Endodermal cell (in vitro differentiated cells): ENCODE measurements at regions not wholly inside any gene's neighbourhood (a gene's known extent, or its start where the extent isn't known, plus 50 kb on each side); places are given as distances from the start of the nearest gene placed in this dataset.

ENCODE experiments used
- DNase-seq: peaks from one replicate; pipeline ENCODE4 v3.0.0-alpha.2; 2017
- H3K27ac ChIP-seq: 2 replicates; pipeline ENCODE4 v1.5.1; 2013; ENCODE audit warnings: mild to moderate bottlenecking, low read depth, low read length, moderate library complexity
- H3K27me3 ChIP-seq: 2 replicates; pipeline ENCODE4 v1.6.1; 2013; ENCODE audit warnings: mild to moderate bottlenecking, low read length, moderate library complexity; ENCODE audit not compliant: insufficient read depth, control insufficient read depth, poor library complexity, severe bottlenecking
- H3K36me3 ChIP-seq: 2 replicates; pipeline ENCODE4 v1.7.0; 2013; ENCODE audit warnings: mild to moderate bottlenecking, low read length, moderate library complexity; ENCODE audit not compliant: control insufficient read depth, insufficient read depth
- H3K4me1 ChIP-seq: one replicate; pipeline ENCODE4 v1.7.0; 2013; ENCODE audit warnings: low read length; ENCODE audit not compliant: control insufficient read depth, insufficient read depth
- H3K4me3 ChIP-seq: 2 replicates; pipeline ENCODE4 v1.5.1; 2013; ENCODE audit warnings: mild to moderate bottlenecking, low read length, moderate library complexity
- H3K9ac ChIP-seq: 2 replicates; pipeline ENCODE4 v1.6.1; 2013; ENCODE audit warnings: mild to moderate bottlenecking, low read length, moderate library complexity; ENCODE audit not compliant: poor library complexity, severe bottlenecking; ENCODE audit errors: extremely low read depth
- H3K9me3 ChIP-seq: 2 replicates; pipeline ENCODE4 v1.6.1; 2013; ENCODE audit warnings: mild to moderate bottlenecking, low read length, moderate library complexity; ENCODE audit not compliant: control insufficient read depth
- H3K27ac Mint-ChIP-seq: 2 replicates; pipeline ENCODE4 v1.8.0; 2020; ENCODE audit warnings: mixed read lengths
- H3K27me3 Mint-ChIP-seq: 2 replicates; pipeline ENCODE4 v1.8.0; 2021; ENCODE audit warnings: mild to moderate bottlenecking, mixed read lengths; ENCODE audit not compliant: insufficient read depth
- H3K36me3 Mint-ChIP-seq: 2 replicates; pipeline ENCODE4 v1.8.0; 2020; ENCODE audit warnings: low read depth, mixed read lengths
- H3K4me1 Mint-ChIP-seq: 2 replicates; pipeline ENCODE4 v1.8.0; 2020; ENCODE audit warnings: mixed read lengths
- H3K4me3 Mint-ChIP-seq: 2 replicates; pipeline ENCODE4 v1.8.0; 2020; ENCODE audit warnings: mild to moderate bottlenecking, moderate library complexity, mixed read lengths
- H3K9me3 Mint-ChIP-seq: 2 replicates; pipeline ENCODE4 v1.8.0; 2020; ENCODE audit warnings: mild to moderate bottlenecking, mixed read lengths
- CTCF ChIP-seq: fragments of 200-600 bp; sonication (generic); conservative IDR thresholded peaks from 2 replicates; pipeline ENCODE4 v1.5.0; 2021; ENCODE audit warnings: antibody characterized with exemption, mild to moderate bottlenecking
- WGBS, 2 experiments: methylation state at CpG; one replicate each; pipeline versions ENCODE4 v1.1.5 to v1.1.7; 2013; ENCODE audit warnings: missing lambda C conversion rate in 2 of 2, mixed read lengths in 1 of 2; ENCODE audit not compliant: insufficient coverage in 1 of 2, insufficient read length in 1 of 2; 5-methylcytosine and 5-hydroxymethylcytosine counted together

GRCh38 chr13:48602296-48603016, 51.3 kb upstream of the CYSLTR2 start:
- no peak for DNase-seq
- peaks cover 46% of the 10 kb centered on the region for H3K9me3 Mint-ChIP-seq
- peaks cover 10% of the 10 kb centered on the region for H3K4me1 Mint-ChIP-seq
- peaks cover 5% of the 10 kb centered on the region for H3K36me3 Mint-ChIP-seq
- peaks cover 5% of the 10 kb centered on the region for H3K4me1 ChIP-seq
- H3K27me3 ChIP-seq: no peaks in the 10 kb centered on the region
- no peak overlapping the region for H3K9ac ChIP-seq
- H3K9me3 ChIP-seq: peaks cover 44% of the 10 kb centered on the region
- no peak overlapping the region for H3K4me3 Mint-ChIP-seq
- H3K27me3 Mint-ChIP-seq: peaks cover 2% of the 10 kb centered on the region
- no peak overlapping the region for H3K27ac ChIP-seq
- TF ChIP-seq CTCF: no peak
- no peak overlapping the region for H3K27ac Mint-ChIP-seq
- H3K36me3 ChIP-seq: no peaks in the 10 kb centered on the region
- H3K4me3 ChIP-seq: no peak overlapping the region
- 86 to 93% methylated on average over 8 of the region's 8 CpGs for WGBS, 2 experiments

GRCh38 chr13:48603375-48603774, 50.4 kb upstream of the CYSLTR2 start:
- no peak overlapping the region for H3K27ac Mint-ChIP-seq
- DNase-seq: no peak
- H3K4me3 Mint-ChIP-seq: no peak overlapping the region

More at GRCh38 chr13:48603375-48603774, 50.4 kb upstream of the CYSLTR2 start:
- Histone ChIP-seq H3K4me1 (peaks cover 5% of the 10 kb centered on the region), H3K27me3 (no peaks in the 10 kb centered on the region), H3K9ac (no peak overlapping the region), H3K27ac (no peak overlapping the region), H3K4me3 (no peak overlapping the region), H3K36me3 (no peaks in the 10 kb centered on the region), H3K9me3 (peaks cover 43% of the 10 kb centered on the region)
- H3K9me3 Mint-ChIP-seq: peaks cover 45% of the 10 kb centered on the region
- WGBS, 2 experiments: 93 to 100% methylated on average over 1 to 2 of the region's 2 CpGs
- peaks cover 10% of the 10 kb centered on the region for H3K4me1 Mint-ChIP-seq
- H3K27me3 Mint-ChIP-seq: peaks cover 2% of the 10 kb centered on the region
- H3K36me3 Mint-ChIP-seq: peaks cover 5% of the 10 kb centered on the region
- TF ChIP-seq CTCF: no peak
